ENCODE measurements at regions not wholly inside any gene's neighbourhood (a gene's known extent, or its start where the extent isn't known, plus 50 kb on each side); places are given as distances from the start of the nearest gene placed in this dataset.

- DNase-seq (ENCODE audit: low read depth, low spot score), result no peak
- H3K27ac ChIP-seq, result no peak overlapping the region
These were observed 242.2 kb upstream of the CTSO start for GRCh38 chr4:156195914-156196313.

- H3K27ac ChIP-seq, result no peak overlapping the region
- DNase-seq (ENCODE audit: low read depth, low spot score), result no peak
These were observed 241.2 kb upstream of the CTSO start for GRCh38 chr4:156194896-156195295.

- DNase-seq (ENCODE audit: low read depth, low spot score), result no peak
- no peak overlapping the region for H3K27ac ChIP-seq
These were observed 240.1 kb upstream of the CTSO start for GRCh38 chr4:156193800-156194199.

- H3K27ac ChIP-seq, result no peak overlapping the region
- DNase-seq (ENCODE audit: low read depth, low spot score), result no peak
These were observed 239.4 kb upstream of the CTSO start for GRCh38 chr4:156193106-156193505.

GRCh38 chr4:156192033-156192432 lies 238.4 kb upstream of the CTSO start:
- H3K27ac ChIP-seq, result no peak overlapping the region
- no peak for DNase-seq (ENCODE audit: low read depth, low spot score)

GRCh38 chr4:156191044-156191781 lies 237.5 kb upstream of the CTSO start:
- DNase-seq (ENCODE audit: low read depth, low spot score), result no peak
- H3K27ac ChIP-seq, result no peak overlapping the region

GRCh38 chr4:156190615-156191014 lies 236.9 kb upstream of the CTSO start:
- peak; percentile 33 for DNase-seq (ENCODE audit: low read depth, low spot score)
- H3K27ac ChIP-seq, result no peak overlapping the region

- DNase-seq (ENCODE audit: low read depth, low spot score), result no peak
These were observed 234.9 kb upstream of the CTSO start for GRCh38 chr4:156188596-156188995.

GRCh38 chr4:156186111-156186510 lies 232.4 kb upstream of the CTSO start:
- DNase-seq (ENCODE audit: low read depth, low spot score), result no peak
- H3K27ac ChIP-seq, result no peak overlapping the region

More at GRCh38 chr4:156188596-156188995, 234.9 kb upstream of the CTSO start:
- H3K27ac ChIP-seq, result no peak overlapping the region

GRCh38 chr4:156185514-156186055 lies 231.9 kb upstream of the CTSO start:
- no peak overlapping the region for H3K27ac ChIP-seq
- DNase-seq (ENCODE audit: low read depth, low spot score), result no peak

GRCh38 chr4:156182269-156182668 lies 228.6 kb upstream of the CTSO start:
- DNase-seq (ENCODE audit: low read depth, low spot score), result no peak
- H3K27ac ChIP-seq, result no peak overlapping the region

GRCh38 chr4:156177941-156178340 lies 224.3 kb upstream of the CTSO start:
- no peak for DNase-seq (ENCODE audit: low read depth, low spot score)
- H3K27ac ChIP-seq, result no peak overlapping the region

- H3K27ac ChIP-seq, result no peak overlapping the region
- no peak for DNase-seq (ENCODE audit: low read depth, low spot score)
These were observed 223.2 kb upstream of the CTSO start for GRCh38 chr4:156176896-156177295.

GRCh38 chr4:156173937-156174336 lies 220.3 kb upstream of the CTSO start:
- DNase-seq (ENCODE audit: low read depth, low spot score), result no peak
- H3K27ac ChIP-seq, result no peak overlapping the region

GRCh38 chr4:156173486-156173885 lies 219.8 kb upstream of the CTSO start:
- no peak overlapping the region for H3K27ac ChIP-seq
- no peak for DNase-seq (ENCODE audit: low read depth, low spot score)

- H3K27ac ChIP-seq, result no peak overlapping the region
- DNase-seq (ENCODE audit: low read depth, low spot score), result no peak
These were observed 216.2 kb upstream of the CTSO start for GRCh38 chr4:156169861-156170260.

- DNase-seq (ENCODE audit: low read depth, low spot score), result peak; percentile 10
- no peak overlapping the region for H3K27ac ChIP-seq
These were observed 215.3 kb upstream of the CTSO start for GRCh38 chr4:156169011-156169410.

GRCh38 chr4:156168288-156168687 lies 214.6 kb upstream of the CTSO start:
- no peak overlapping the region for H3K27ac ChIP-seq
- no peak for DNase-seq (ENCODE audit: low read depth, low spot score)

GRCh38 chr4:156158747-156159146 lies 205.1 kb upstream of the CTSO start:
- no peak for DNase-seq (ENCODE audit: low read depth, low spot score)
- no peak overlapping the region for H3K27ac ChIP-seq

GRCh38 chr4:156154978-156155377 lies 201.3 kb upstream of the CTSO start:
- no peak overlapping the region for H3K27ac ChIP-seq
- no peak for DNase-seq (ENCODE audit: low read depth, low spot score)

- no peak overlapping the region for H3K27ac ChIP-seq
- no peak for DNase-seq (ENCODE audit: low read depth, low spot score)
These were observed 192.9 kb upstream of the CTSO start for GRCh38 chr4:156146571-156146970.

GRCh38 chr4:156144961-156145360 lies 191.3 kb upstream of the CTSO start:
- DNase-seq (ENCODE audit: low read depth, low spot score), result no peak
- no peak overlapping the region for H3K27ac ChIP-seq
